ENCODE measurements at regions not wholly inside any gene's neighbourhood (a gene's known extent, or its start where the extent isn't known, plus 50 kb on each side); places are given as distances from the start of the nearest gene placed in this dataset.
"Not testable (repeated sequence)": the region's sequence is repeated elsewhere in the genome, so short reads cannot be mapped to it uniquely, and the experiment has no call there.

- DNase-seq: no peak
These were observed 56.1 kb downstream of the CAPZA3 start for GRCh38 chr12:18794000-18794399.

GRCh38 chr12:18797604-18798003 lies 59.7 kb downstream of the CAPZA3 start:
- DNase-seq: no peak

- DNase-seq: no peak
These were observed 60.8 kb downstream of the CAPZA3 start for GRCh38 chr12:18798535-18799361.

GRCh38 chr12:18799561-18799960 lies 61.6 kb downstream of the CAPZA3 start:
- DNase-seq: no peak

GRCh38 chr12:18805516-18806248 lies 67.8 kb downstream of the CAPZA3 start:
- DNase-seq: no peak

- DNase-seq: no peak
These were observed 69.8 kb downstream of the CAPZA3 start for GRCh38 chr12:18807714-18808113.

GRCh38 chr12:18808221-18808620 lies 70.3 kb downstream of the CAPZA3 start:
- DNase-seq: no peak

GRCh38 chr12:18810537-18811253 lies 72.8 kb downstream of the CAPZA3 start:
- DNase-seq: no peak

GRCh38 chr12:18811273-18811672 lies 73.4 kb downstream of the CAPZA3 start:
- no peak for DNase-seq

GRCh38 chr12:18813753-18814152 lies 75.8 kb downstream of the CAPZA3 start:
- DNase-seq: no peak

GRCh38 chr12:18818579-18819268 lies 80.8 kb downstream of the CAPZA3 start:
- DNase-seq: no peak

- no peak for DNase-seq
These were observed 81.6 kb downstream of the CAPZA3 start for GRCh38 chr12:18819484-18819883.

GRCh38 chr12:18823461-18823860 lies 85.5 kb downstream of the CAPZA3 start:
- no peak for DNase-seq

- DNase-seq: no peak
These were observed 86.4 kb downstream of the CAPZA3 start for GRCh38 chr12:18824287-18824686.

- no peak for DNase-seq
These were observed 87.2 kb downstream of the CAPZA3 start for GRCh38 chr12:18825138-18825537.

GRCh38 chr12:18827913-18828312 lies 90.0 kb downstream of the CAPZA3 start:
- no peak for DNase-seq

- no peak for DNase-seq
These were observed 90.6 kb downstream of the CAPZA3 start for GRCh38 chr12:18828483-18828882.

- no peak for DNase-seq
These were observed 91.1 kb downstream of the CAPZA3 start for GRCh38 chr12:18828987-18829386.

GRCh38 chr12:18832932-18833331 lies 95.0 kb downstream of the CAPZA3 start:
- DNase-seq: not testable (repeated sequence)

GRCh38 chr12:18837025-18837424 lies 99.1 kb downstream of the CAPZA3 start:
- no peak for DNase-seq

GRCh38 chr12:18837505-18837904 lies 99.6 kb downstream of the CAPZA3 start:
- no peak for DNase-seq

- DNase-seq: not testable (repeated sequence)
These were observed 103.1 kb downstream of the CAPZA3 start for GRCh38 chr12:18840997-18841396.

GRCh38 chr12:18849080-18849479 lies 111.2 kb downstream of the CAPZA3 start:
- DNase-seq: no peak

Data from COR-L47 (cell line).